NCI-H446 (cell line): ENCODE measurements at regions not wholly inside any gene's neighbourhood (a gene's known extent, or its start where the extent isn't known, plus 50 kb on each side); places are given as distances from the start of the nearest gene placed in this dataset.
A peak's percentile ranks its signal among the peaks of the same experiment; 100 is the strongest.

Experiments
- DNase-seq, 2 experiments: peaks; one replicate each; lab custom pipeline; 2025; lab: John Stamatoyannopoulos, UW

DNA sequence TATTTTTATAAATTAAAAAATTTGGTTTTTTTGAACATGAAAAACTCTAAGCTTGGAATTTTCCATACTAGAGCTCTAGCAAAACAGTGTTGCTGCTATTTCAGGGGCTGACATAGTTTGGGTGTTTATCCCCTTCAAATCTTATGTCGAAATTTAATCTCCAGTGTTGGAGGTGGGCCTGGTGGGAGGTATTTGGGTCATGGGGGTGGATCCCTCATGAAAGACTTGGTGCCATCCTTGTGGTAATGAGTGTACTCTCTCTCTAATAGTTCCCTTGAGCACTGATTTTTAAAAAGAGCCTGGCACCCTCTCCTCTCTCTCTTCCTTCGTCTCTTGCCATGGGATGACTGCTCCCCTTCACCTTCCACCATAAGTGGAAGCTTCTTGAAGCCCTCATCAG, 244.6 kb upstream of the UBE2E3 start:
- DNase-seq: no peak

GRCh38 chr2:180734382-180734781, 246.0 kb upstream of the UBE2E3 start:
- DNase-seq: no peak

DNA sequence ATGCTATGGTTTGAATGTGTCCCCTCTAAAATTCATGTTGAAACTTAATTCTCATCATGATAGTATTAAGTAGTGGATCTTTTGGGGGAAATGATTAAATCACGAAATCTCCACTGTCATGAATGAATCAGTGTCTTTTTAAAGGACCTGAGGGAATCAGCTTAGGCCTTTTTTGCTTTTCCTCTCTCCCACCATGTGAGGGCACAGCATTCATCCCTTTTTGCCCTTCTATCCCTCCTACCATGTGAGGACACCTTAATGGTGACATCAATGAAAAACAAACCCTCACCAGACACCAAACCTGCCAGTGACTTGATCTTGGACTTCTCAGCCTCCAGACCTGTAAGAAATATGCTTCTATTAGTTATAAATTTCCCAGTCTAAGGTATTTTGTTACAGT, 247.1 kb upstream of the UBE2E3 start:
- DNase-seq: no peak

DNA sequence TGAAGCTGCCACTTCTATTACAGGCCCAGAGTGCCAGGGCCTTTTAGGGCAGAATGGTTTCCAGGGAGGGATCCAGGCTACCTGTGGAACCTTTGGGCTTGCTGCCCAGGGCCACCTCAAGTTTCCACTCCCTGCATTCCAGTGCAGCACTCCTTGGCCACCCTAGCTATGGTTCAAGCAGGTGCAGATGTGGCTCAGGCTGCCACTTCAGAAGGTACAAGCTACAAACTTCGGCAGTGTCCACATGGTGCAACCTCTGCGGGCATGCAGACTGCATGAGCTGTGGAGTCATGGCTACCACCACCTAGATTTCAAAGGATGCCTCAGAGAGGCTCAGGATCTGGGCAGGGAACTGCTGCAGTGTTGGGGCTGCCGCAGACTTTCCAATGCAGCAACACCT, 248.1 kb upstream of the UBE2E3 start:
- DNase-seq: no peak

- DNase-seq: no peak
Observed at GRCh38 chr2:180730976-180731375, 249.4 kb upstream of the UBE2E3 start.

- peak in 1 of 2 experiments; percentile 51 for DNase-seq
Observed at GRCh38 chr2:180728928-180729559, 251.4 kb upstream of the UBE2E3 start.

DNA sequence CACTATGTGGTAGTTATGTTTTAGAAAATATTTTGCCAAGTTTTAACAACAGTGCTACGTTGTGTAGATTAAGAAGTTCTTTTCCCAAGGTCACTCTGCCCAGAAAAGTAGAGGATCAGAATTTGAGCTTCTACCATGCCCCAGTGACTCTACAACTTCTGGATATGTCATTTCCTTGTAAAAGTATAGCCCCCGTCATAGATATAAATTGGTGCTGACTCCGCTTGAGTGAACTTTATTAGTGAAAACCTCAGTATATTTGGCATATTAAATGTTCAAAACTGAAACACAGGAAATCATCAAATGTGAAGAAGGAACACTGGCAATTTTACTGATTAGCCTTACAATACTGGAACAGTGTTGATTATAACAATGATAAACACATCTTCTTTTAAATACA, 256.7 kb upstream of the UBE2E3 start:
- DNase-seq: no peak

DNA sequence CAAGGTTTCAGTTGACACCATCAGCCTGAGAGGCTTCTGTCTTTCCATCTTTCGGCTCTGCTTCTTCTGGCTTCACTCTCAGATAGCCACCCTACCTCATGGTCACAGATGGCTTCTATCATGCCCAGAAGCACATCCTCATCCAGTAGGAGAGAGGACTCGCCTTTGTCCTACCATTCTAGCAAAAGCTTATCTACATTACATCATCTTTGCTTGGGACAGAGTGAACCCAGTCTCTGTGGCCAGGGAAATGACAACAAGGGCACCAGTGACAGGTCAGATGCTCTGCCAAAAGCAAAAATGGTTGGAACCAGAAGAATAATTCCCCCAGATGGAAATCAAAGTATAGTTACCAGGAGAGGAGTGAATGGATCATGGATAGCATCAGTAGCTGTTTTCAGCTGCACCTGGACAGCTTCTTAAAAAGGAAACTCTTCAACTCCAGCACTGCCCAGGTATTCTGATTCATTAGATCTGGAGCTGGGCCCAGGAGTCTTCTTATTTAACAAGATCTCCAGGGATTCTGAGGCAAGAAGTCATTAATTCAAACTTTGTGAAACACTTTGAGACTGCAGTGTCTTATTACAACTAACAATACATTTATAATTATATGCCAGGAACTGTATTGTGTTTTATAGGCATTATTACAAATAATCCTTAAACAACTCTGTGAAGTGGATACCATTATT, 257.7 kb upstream of the UBE2E3 start:
- DNase-seq: peak; percentile 34 to 56

DNA sequence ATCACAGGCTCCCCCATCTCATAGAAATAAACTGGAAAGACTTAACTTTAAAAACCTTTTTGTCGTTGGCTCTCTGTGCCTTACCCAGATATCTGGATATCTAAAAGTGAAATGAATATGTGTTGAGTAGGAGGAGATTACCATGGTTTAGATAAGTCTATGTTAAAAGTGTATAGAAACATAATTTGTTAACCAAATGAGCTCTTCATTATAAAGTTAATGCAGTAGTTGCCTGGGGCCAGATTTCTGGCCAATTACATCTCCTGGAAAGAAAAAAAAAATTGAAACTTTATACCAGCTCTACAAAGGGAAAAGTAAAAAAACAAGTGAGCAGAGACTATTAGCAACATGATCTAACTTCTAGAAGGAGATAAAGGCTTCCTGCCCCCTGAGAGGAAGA, 259.6 kb upstream of the UBE2E3 start:
- no peak for DNase-seq

- DNase-seq: no peak
Observed at GRCh38 chr2:180717588-180717987, 262.8 kb upstream of the UBE2E3 start.

GRCh38 chr2:180716186-180717180, 263.9 kb upstream of the UBE2E3 start:
- no peak for DNase-seq

DNA sequence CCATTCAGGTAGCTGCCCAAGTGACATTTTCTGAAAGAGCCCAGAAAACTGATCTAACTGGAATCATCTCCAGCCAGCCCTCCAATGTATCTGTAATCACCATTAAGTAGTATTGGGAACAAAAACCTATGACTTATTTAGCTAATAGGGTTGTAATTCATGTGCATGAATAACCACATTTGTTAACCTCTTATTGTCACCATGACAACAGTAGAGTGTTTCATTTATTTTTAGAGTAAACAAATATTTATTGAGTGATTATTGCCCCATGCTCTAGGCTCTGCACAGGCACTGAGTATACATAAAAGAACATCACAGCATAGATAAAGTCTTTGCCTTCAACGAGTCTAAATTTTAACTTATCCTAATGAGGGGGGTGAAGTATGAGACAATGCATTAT, 265.4 kb upstream of the UBE2E3 start:
- no peak for DNase-seq

DNA sequence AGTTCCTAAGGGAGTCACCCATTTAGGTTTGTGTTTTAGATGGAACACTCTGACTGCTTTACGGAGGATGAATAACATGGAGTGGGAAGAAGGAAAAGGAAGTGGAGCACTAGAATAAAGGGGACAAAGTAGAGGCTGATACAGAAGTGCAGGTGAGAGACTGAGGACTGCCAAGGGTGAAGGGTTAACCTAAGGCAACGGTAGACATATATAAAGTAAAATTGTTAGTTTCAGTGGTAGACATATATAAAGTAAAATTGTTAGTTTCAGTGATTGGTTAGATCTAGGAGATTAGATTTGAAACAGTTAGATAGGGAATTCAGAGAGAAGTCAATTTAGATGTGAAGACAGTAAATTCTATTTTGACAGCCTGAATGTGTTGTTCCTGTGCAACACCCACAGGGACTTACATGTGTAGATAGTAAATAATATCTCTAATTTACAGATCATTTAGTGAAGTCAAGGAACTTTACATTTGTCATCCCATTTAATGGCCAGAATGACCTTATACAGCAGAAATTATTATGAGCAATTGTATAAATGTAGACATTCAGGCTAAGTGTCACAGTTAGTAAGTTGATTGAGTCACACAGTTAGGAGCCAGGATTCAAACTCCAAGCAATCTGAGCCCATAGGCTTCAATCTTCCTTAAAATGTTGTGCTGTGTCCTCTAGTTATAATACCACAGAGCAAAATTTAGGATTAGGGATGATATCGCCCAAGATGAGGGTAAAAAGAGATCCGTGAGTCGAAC, 270.8 kb upstream of the UBE2E3 start:
- DNase-seq: no peak

DNA sequence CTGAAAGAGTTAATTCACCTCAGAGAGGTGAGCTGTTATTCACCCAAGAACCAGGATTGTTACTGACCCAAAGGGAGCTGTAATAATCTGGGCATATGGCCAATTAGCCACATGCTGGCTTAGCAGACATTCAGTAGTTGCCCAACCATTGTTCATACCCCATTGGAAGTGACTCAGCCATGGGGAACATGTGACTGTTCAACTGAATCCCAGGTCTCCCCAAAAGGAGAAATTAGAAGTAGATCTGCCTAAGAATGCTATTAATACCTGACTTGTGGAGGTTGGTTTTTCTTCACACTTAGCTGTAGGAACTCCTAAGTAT, 272.6 kb upstream of the UBE2E3 start:
- peak; percentile 29 to 79 for DNase-seq

DNA sequence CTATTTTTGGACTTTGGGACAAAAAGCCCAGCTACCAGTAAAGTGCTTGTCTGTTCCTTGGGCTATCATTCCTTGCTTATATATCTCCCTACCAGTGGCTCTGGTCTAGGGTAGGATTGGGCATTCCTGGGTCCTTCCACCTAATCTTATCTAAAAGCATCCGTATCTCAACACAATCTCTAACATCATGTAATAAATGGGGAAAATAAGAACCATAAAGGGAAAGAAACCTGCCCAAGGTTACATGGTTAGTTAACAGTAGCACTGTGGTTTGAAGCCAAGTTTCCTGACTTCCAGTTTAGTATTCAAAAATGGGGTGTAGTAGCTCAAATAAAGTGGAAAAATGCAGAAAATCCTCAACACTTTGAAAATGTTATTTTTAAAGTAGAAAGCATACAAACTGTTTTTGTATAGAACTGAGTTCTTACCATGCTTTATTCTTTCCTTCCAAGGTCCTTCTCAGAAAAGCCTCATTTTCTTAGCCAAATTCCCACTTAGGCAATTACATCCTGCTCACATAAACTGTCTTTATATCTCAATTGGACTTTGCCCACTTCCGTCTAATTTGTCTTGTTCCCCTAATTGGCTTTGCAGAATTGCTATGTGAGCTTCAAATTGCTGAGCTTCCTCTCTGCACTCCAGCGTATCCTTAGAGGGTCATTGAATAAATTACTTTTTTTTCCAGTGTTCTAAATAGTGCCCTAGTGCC, 273.1 kb upstream of the UBE2E3 start:
- no peak for DNase-seq

- DNase-seq: peak in 1 of 2 experiments; percentile 16
Observed at GRCh38 chr2:180706694-180707093, 273.7 kb upstream of the UBE2E3 start.

DNA sequence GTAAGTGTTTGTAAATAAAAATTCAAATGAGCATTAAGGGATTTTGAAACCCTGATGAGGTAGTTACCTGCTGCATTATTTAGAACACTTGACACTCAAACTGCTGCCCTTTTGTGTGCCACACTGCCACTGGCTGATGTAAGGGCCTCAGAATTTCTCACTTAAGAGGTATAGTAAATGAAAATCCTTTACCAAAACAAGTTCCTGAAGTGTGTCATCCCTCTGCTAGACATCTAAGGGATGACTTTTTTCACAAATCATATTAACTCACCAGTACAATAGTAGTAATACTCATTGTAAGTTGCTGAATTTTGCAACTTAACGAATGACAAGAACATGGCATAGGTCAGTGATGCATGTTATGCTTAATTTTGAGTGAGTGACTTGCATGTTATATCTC, 274.9 kb upstream of the UBE2E3 start:
- DNase-seq: no peak

DNA sequence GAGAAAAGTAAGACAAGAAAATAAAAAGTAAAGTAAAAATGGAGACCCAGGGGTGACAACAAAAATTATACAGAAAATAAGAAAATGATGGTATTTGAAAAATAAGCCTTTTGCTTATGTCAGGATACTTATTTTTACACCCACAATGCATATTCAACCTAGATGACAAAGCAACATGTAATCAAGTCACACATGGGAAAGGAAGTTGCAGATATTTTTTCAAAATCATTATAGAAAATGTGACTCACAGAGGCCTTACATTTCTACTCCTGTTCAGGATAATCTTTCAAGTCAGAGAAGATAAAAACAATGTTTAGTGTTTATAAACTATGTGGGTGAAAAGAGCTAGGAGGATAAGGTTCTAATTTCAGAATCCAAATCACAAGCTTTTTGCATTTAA, 275.3 kb upstream of the UBE2E3 start:
- DNase-seq: no peak

- no peak for DNase-seq
Observed at GRCh38 chr2:180699657-180700361, 280.6 kb upstream of the UBE2E3 start.

GRCh38 chr2:180698668-180699067, 281.7 kb upstream of the UBE2E3 start:
- DNase-seq: no peak
